Activated T-helper 17 cell treated with anti-CD3 and anti-CD28 coated beads, Interleukin-2, amount 50 U/mL, for 72 hours (primary cell): ENCODE measurements at regions not wholly inside any gene's neighbourhood (a gene's known extent, or its start where the extent isn't known, plus 50 kb on each side); places are given as distances from the start of the nearest gene placed in this dataset.

Experiments
- ATAC-seq: fragments of 150-1000 bp; cut with Tn5 transposase; replicated peaks from 2 replicates; pipeline ENCODE4 v1.10.0; 2021; ENCODE audit warnings: mild to moderate bottlenecking, moderate library complexity
- H3K27ac Mint-ChIP-seq: one replicate; pipeline ENCODE4 v1.8.0; 2022; ENCODE audit warnings: mixed read lengths
- H3K27me3 Mint-ChIP-seq: one replicate; pipeline ENCODE4 v1.8.0; 2022; ENCODE audit warnings: mixed read lengths
- H3K36me3 Mint-ChIP-seq: one replicate; pipeline ENCODE4 v1.8.0; 2022; ENCODE audit warnings: low read depth, mild to moderate bottlenecking, mixed read lengths
- H3K4me1 Mint-ChIP-seq: one replicate; pipeline ENCODE4 v1.8.0; 2022; ENCODE audit warnings: mixed read lengths
- H3K4me3 Mint-ChIP-seq: one replicate; pipeline ENCODE4 v1.8.0; 2022; ENCODE audit warnings: mild to moderate bottlenecking, mixed read lengths
- H3K9me3 Mint-ChIP-seq: one replicate; pipeline ENCODE4 v1.8.0; 2022; ENCODE audit warnings: mixed read lengths

- ATAC-seq = no peak
- H3K4me1 Mint-ChIP-seq = no peaks in the 10 kb centered on the region
- no peaks in the 10 kb centered on the region for H3K9me3 Mint-ChIP-seq
- H3K27ac Mint-ChIP-seq = no peak overlapping the region
- no peaks in the 10 kb centered on the region for H3K36me3 Mint-ChIP-seq
- no peak overlapping the region for H3K4me3 Mint-ChIP-seq
- H3K27me3 Mint-ChIP-seq = peaks cover 35% of the 10 kb centered on the region
Measured at GRCh38 chr3:70749122-70749521, 436.7 kb upstream of the MDFIC2 start.

GRCh38 chr3:70748593-70748992, 436.2 kb upstream of the MDFIC2 start:
- no peak for ATAC-seq
- Mint-ChIP-seq H3K9me3 (no peaks in the 10 kb centered on the region), H3K36me3 (no peaks in the 10 kb centered on the region), H3K27ac (no peak overlapping the region), H3K4me1 (no peaks in the 10 kb centered on the region), H3K4me3 (no peak overlapping the region), H3K27me3 (peaks cover 33% of the 10 kb centered on the region)

GRCh38 chr3:70747847-70748246, 435.4 kb upstream of the MDFIC2 start:
- ATAC-seq = no peak
- Mint-ChIP-seq H3K4me3 (no peak overlapping the region), H3K27ac (no peak overlapping the region), H3K9me3 (no peaks in the 10 kb centered on the region), H3K4me1 (no peaks in the 10 kb centered on the region), H3K36me3 (no peaks in the 10 kb centered on the region), H3K27me3 (peaks cover 31% of the 10 kb centered on the region)

GRCh38 chr3:70744536-70744935, 432.1 kb upstream of the MDFIC2 start:
- no peaks in the 10 kb centered on the region for H3K36me3 Mint-ChIP-seq
- H3K27ac Mint-ChIP-seq = no peak overlapping the region
- H3K4me1 Mint-ChIP-seq = no peaks in the 10 kb centered on the region
- ATAC-seq = no peak
- H3K9me3 Mint-ChIP-seq = no peaks in the 10 kb centered on the region
- no peak overlapping the region for H3K4me3 Mint-ChIP-seq
- H3K27me3 Mint-ChIP-seq = peaks cover 16% of the 10 kb centered on the region

- ATAC-seq = no peak
- H3K27ac Mint-ChIP-seq = no peak overlapping the region
- H3K9me3 Mint-ChIP-seq = no peaks in the 10 kb centered on the region
- no peaks in the 10 kb centered on the region for H3K36me3 Mint-ChIP-seq
- H3K4me3 Mint-ChIP-seq = no peak overlapping the region
- no peaks in the 10 kb centered on the region for H3K4me1 Mint-ChIP-seq
- peaks cover 12% of the 10 kb centered on the region for H3K27me3 Mint-ChIP-seq
Measured at GRCh38 chr3:70743754-70744153, 431.3 kb upstream of the MDFIC2 start.

GRCh38 chr3:70742081-70742480, 429.6 kb upstream of the MDFIC2 start:
- Mint-ChIP-seq H3K36me3 (no peaks in the 10 kb centered on the region), H3K4me1 (no peaks in the 10 kb centered on the region), H3K9me3 (no peaks in the 10 kb centered on the region), H3K4me3 (no peak overlapping the region), H3K27me3 (peaks cover 7% of the 10 kb centered on the region), H3K27ac (no peak overlapping the region)
- no peak for ATAC-seq

GRCh38 chr3:70740872-70741271, 428.4 kb upstream of the MDFIC2 start:
- ATAC-seq = no peak
- no peak overlapping the region for H3K4me3 Mint-ChIP-seq
- no peaks in the 10 kb centered on the region for H3K9me3 Mint-ChIP-seq
- H3K27ac Mint-ChIP-seq = no peak overlapping the region
- no peaks in the 10 kb centered on the region for H3K36me3 Mint-ChIP-seq
- no peaks in the 10 kb centered on the region for H3K4me1 Mint-ChIP-seq
- peaks cover 6% of the 10 kb centered on the region for H3K27me3 Mint-ChIP-seq

GRCh38 chr3:70740071-70740470, 427.6 kb upstream of the MDFIC2 start:
- Mint-ChIP-seq H3K4me3 (no peak overlapping the region), H3K27me3 (no peaks in the 10 kb centered on the region), H3K4me1 (no peaks in the 10 kb centered on the region), H3K27ac (no peak overlapping the region), H3K9me3 (no peaks in the 10 kb centered on the region), H3K36me3 (no peaks in the 10 kb centered on the region)
- ATAC-seq = no peak

- H3K9me3 Mint-ChIP-seq = no peaks in the 10 kb centered on the region
- H3K27me3 Mint-ChIP-seq = peaks cover 5% of the 10 kb centered on the region
- H3K4me1 Mint-ChIP-seq = no peaks in the 10 kb centered on the region
- H3K27ac Mint-ChIP-seq = no peak overlapping the region
- no peak for ATAC-seq
- H3K36me3 Mint-ChIP-seq = no peaks in the 10 kb centered on the region
- no peak overlapping the region for H3K4me3 Mint-ChIP-seq
Measured at GRCh38 chr3:70738291-70738681, 425.8 kb upstream of the MDFIC2 start.

GRCh38 chr3:70737666-70738290, 425.3 kb upstream of the MDFIC2 start:
- Mint-ChIP-seq H3K27ac (no peak overlapping the region), H3K36me3 (no peaks in the 10 kb centered on the region), H3K9me3 (no peaks in the 10 kb centered on the region)

GRCh38 chr3:70736009-70736408, 423.6 kb upstream of the MDFIC2 start:
- no peaks in the 10 kb centered on the region for H3K36me3 Mint-ChIP-seq
- H3K4me3 Mint-ChIP-seq = no peak overlapping the region
- H3K9me3 Mint-ChIP-seq = no peaks in the 10 kb centered on the region
- ATAC-seq = no peak
- H3K4me1 Mint-ChIP-seq = no peaks in the 10 kb centered on the region
- H3K27me3 Mint-ChIP-seq = peaks cover 10% of the 10 kb centered on the region
- no peak overlapping the region for H3K27ac Mint-ChIP-seq

More at GRCh38 chr3:70737666-70738290, 425.3 kb upstream of the MDFIC2 start:
- H3K4me1 Mint-ChIP-seq = no peaks in the 10 kb centered on the region
- ATAC-seq = no peak
- peaks cover 6% of the 10 kb centered on the region for H3K27me3 Mint-ChIP-seq
- H3K4me3 Mint-ChIP-seq = no peak overlapping the region

- Mint-ChIP-seq H3K4me1 (no peaks in the 10 kb centered on the region), H3K4me3 (no peak overlapping the region), H3K27ac (no peak overlapping the region), H3K27me3 (peaks cover 10% of the 10 kb centered on the region), H3K9me3 (no peaks in the 10 kb centered on the region), H3K36me3 (no peaks in the 10 kb centered on the region)
- ATAC-seq = no peak
Measured at GRCh38 chr3:70734756-70735155, 422.3 kb upstream of the MDFIC2 start.

GRCh38 chr3:70731046-70731445, 418.6 kb upstream of the MDFIC2 start:
- no peak overlapping the region for H3K4me3 Mint-ChIP-seq
- no peak overlapping the region for H3K27ac Mint-ChIP-seq
- no peaks in the 10 kb centered on the region for H3K4me1 Mint-ChIP-seq
- no peaks in the 10 kb centered on the region for H3K36me3 Mint-ChIP-seq
- no peak for ATAC-seq
- peaks cover 10% of the 10 kb centered on the region for H3K27me3 Mint-ChIP-seq
- H3K9me3 Mint-ChIP-seq = no peaks in the 10 kb centered on the region

GRCh38 chr3:70729845-70730244, 417.4 kb upstream of the MDFIC2 start:
- ATAC-seq = no peak
- no peaks in the 10 kb centered on the region for H3K4me1 Mint-ChIP-seq
- no peaks in the 10 kb centered on the region for H3K9me3 Mint-ChIP-seq
- no peak overlapping the region for H3K4me3 Mint-ChIP-seq
- no peaks in the 10 kb centered on the region for H3K36me3 Mint-ChIP-seq
- H3K27ac Mint-ChIP-seq = no peak overlapping the region
- H3K27me3 Mint-ChIP-seq = peaks cover 10% of the 10 kb centered on the region

GRCh38 chr3:70728311-70728710, 415.9 kb upstream of the MDFIC2 start:
- H3K27ac Mint-ChIP-seq = no peak overlapping the region
- no peaks in the 10 kb centered on the region for H3K9me3 Mint-ChIP-seq
- peaks cover 5% of the 10 kb centered on the region for H3K27me3 Mint-ChIP-seq
- H3K4me1 Mint-ChIP-seq = no peaks in the 10 kb centered on the region
- H3K4me3 Mint-ChIP-seq = no peak overlapping the region
- H3K36me3 Mint-ChIP-seq = no peaks in the 10 kb centered on the region
- no peak for ATAC-seq

GRCh38 chr3:70726961-70727360, 414.5 kb upstream of the MDFIC2 start:
- no peaks in the 10 kb centered on the region for H3K36me3 Mint-ChIP-seq
- no peak overlapping the region for H3K27ac Mint-ChIP-seq
- no peak for ATAC-seq
- no peak overlapping the region for H3K4me3 Mint-ChIP-seq
- H3K9me3 Mint-ChIP-seq = no peaks in the 10 kb centered on the region
- no peaks in the 10 kb centered on the region for H3K27me3 Mint-ChIP-seq
- no peaks in the 10 kb centered on the region for H3K4me1 Mint-ChIP-seq
